CD14-positive monocyte (primary cell): ENCODE measurements at regions not wholly inside any gene's neighbourhood (a gene's known extent, or its start where the extent isn't known, plus 50 kb on each side); places are given as distances from the start of the nearest gene placed in this dataset.
"Not testable (repeated sequence)": the region's sequence is repeated elsewhere in the genome, so short reads cannot be mapped to it uniquely, and the experiment has no call there.

Experiments
- DNase-seq, 3 donors: peaks; one replicate each; pipeline ENCODE4 v3.0.0-alpha.2; 2011 to 2022
- H2AFZ ChIP-seq: 2 replicates; pipeline ENCODE4 v1.6.0; 2012; ENCODE audit warnings: mild to moderate bottlenecking, low read depth, low read length, inconsistent platforms; ENCODE audit not compliant: insufficient read depth, poor library complexity, severe bottlenecking
- H3K27ac ChIP-seq, 2 donors: 1 replicate in 1 of 2; 2 replicates in 1 of 2; pipeline ENCODE4 v1.5.1; 2012 to 2013; ENCODE audit warnings: low read length in 2 of 2, control low read depth in 1 of 2, inconsistent platforms in 1 of 2, low read depth in 1 of 2, mild to moderate bottlenecking in 1 of 2
- H3K27me3 ChIP-seq, 2 donors: one replicate each; pipeline versions ENCODE4 v1.6.0 to v1.6.1; 2011 to 2013; ENCODE audit warnings: low read length in 2 of 2; ENCODE audit not compliant: control insufficient read depth in 2 of 2, insufficient read depth in 2 of 2
- H3K36me3 ChIP-seq, 2 donors: replicated peaks in 1 of 2; 1 replicate in 1 of 2; 2 replicates in 1 of 2; pipeline versions ENCODE4 v1.5.1 to v1.6.1; 2012 to 2013; ENCODE audit warnings: low read length in 2 of 2, control low read depth in 1 of 2, inconsistent platforms in 1 of 2, mild to moderate bottlenecking in 1 of 2; ENCODE audit not compliant: insufficient read depth in 2 of 2, control insufficient read depth in 1 of 2
- H3K4me1 ChIP-seq, 2 donors: 1 replicate in 1 of 2; 2 replicates in 1 of 2; pipeline versions ENCODE4 v1.5.1 to v1.6.1; 2012 to 2013; ENCODE audit warnings: low read length in 2 of 2, control low read depth in 1 of 2, inconsistent platforms in 1 of 2, mild to moderate bottlenecking in 1 of 2, moderate library complexity in 1 of 2; ENCODE audit not compliant: insufficient read depth in 2 of 2, control insufficient read depth in 1 of 2
- H3K4me2 ChIP-seq: replicated peaks from 2 replicates; pipeline ENCODE3; 2012; ENCODE audit warnings: low read length, moderate library complexity, mild to moderate bottlenecking; ENCODE audit not compliant: poor library complexity, severe bottlenecking; ENCODE audit errors: extremely low read depth
- H3K4me3 ChIP-seq, 3 experiments: fragments of 200-600 bp in 1 of 3; sonication (generic) in 1 of 3; replicated peaks in 1 of 3; 1 replicate in 2 of 3; 2 replicates in 1 of 3; pipeline ENCODE4 v1.5.1; 2011 to 2013; ENCODE audit warnings: low read length in 3 of 3, mild to moderate bottlenecking in 3 of 3, control low read depth in 2 of 3, low read depth in 2 of 3, inconsistent platforms in 1 of 3, moderate library complexity in 1 of 3
- H3K79me2 ChIP-seq: 2 replicates; pipeline ENCODE4 v1.6.0; 2012; ENCODE audit warnings: mild to moderate bottlenecking, control low read depth, inconsistent platforms, low read length, moderate library complexity; ENCODE audit not compliant: insufficient read depth
- H3K9ac ChIP-seq: 2 replicates; pipeline ENCODE4 v1.6.0; 2017; ENCODE audit warnings: low read length, mild to moderate bottlenecking; ENCODE audit not compliant: insufficient read depth, poor library complexity, severe bottlenecking
- H3K9me3 ChIP-seq, 2 donors: replicated peaks in 1 of 2; 1 replicate in 1 of 2; 2 replicates in 1 of 2; pipeline versions ENCODE4 v1.5.1 to v1.6.1; 2012 to 2013; ENCODE audit warnings: low read length in 2 of 2, control low read depth in 1 of 2; ENCODE audit not compliant: control insufficient read depth in 1 of 2, insufficient read depth in 1 of 2
- H4K20me1 ChIP-seq: 2 replicates; pipeline ENCODE4 v1.6.0; 2012; ENCODE audit warnings: mild to moderate bottlenecking, low read length, control low read depth, moderate library complexity; ENCODE audit not compliant: insufficient read depth
- H3K27ac Mint-ChIP-seq, 7 donors: one replicate each; pipeline ENCODE4 v1.8.0; 2020; ENCODE audit warnings: mild to moderate bottlenecking in 7 of 7, mixed read lengths in 7 of 7, moderate library complexity in 6 of 7, inconsistent platforms in 2 of 7
- H3K27me3 Mint-ChIP-seq, 3 donors: one replicate each; pipeline ENCODE4 v1.8.0; 2021 to 2022; ENCODE audit warnings: low read depth in 3 of 3, mild to moderate bottlenecking in 3 of 3, mixed read lengths in 3 of 3, moderate library complexity in 3 of 3, inconsistent platforms in 1 of 3
- H3K36me3 Mint-ChIP-seq, 2 donors: one replicate each; pipeline ENCODE4 v1.8.0; 2020; ENCODE audit warnings: mixed read lengths in 2 of 2, inconsistent platforms in 1 of 2, mild to moderate bottlenecking in 1 of 2
- H3K4me1 Mint-ChIP-seq: one replicate; pipeline ENCODE4 v1.8.0; 2020; ENCODE audit warnings: mild to moderate bottlenecking, mixed read lengths
- H3K4me3 Mint-ChIP-seq, 2 donors: one replicate each; pipeline ENCODE4 v1.8.0; 2020; ENCODE audit warnings: mild to moderate bottlenecking in 2 of 2, mixed read lengths in 2 of 2, moderate library complexity in 1 of 2
- H3K9me3 Mint-ChIP-seq, 7 donors: one replicate each; pipeline ENCODE4 v1.8.0; 2020 to 2022; ENCODE audit warnings: mixed read lengths in 7 of 7, mild to moderate bottlenecking in 6 of 7, moderate library complexity in 6 of 7, inconsistent platforms in 2 of 7
- CTCF ChIP-seq: fragments of 200-600 bp; IDR thresholded peaks from one replicate; pipeline ENCODE4 v1.8.0; 2022; ENCODE audit warnings: antibody characterized with exemption, mild to moderate bottlenecking
- WGBS: methylation state at CpG from one replicate; pipeline ENCODE4 v1.1.5; 2013; ENCODE audit warnings: missing lambda C conversion rate; ENCODE audit not compliant: insufficient coverage; 5-methylcytosine and 5-hydroxymethylcytosine counted together
- intact Hi-C, 2 donors: fragments of 100-400 bp; cut with micrococcal nuclease; formaldehyde crosslinking; loops; one replicate each; pipeline versions ENCODE4 v1.15.0 to v1.15.1; 2023

GRCh38 chr5:29197631-29198454, 1995.6 kb upstream of the CDH6 start:
- H3K9ac ChIP-seq: no peak overlapping the region
- Mint-ChIP-seq H3K27ac (no peak overlapping the region), H3K27me3 (no peaks in the 10 kb centered on the region), H3K9me3 (peaks cover 0 to 5% (median 2%) of the 10 kb centered on the region in 7 donors), H3K36me3 (no peaks in the 10 kb centered on the region), H3K4me1 (no peaks in the 10 kb centered on the region), H3K4me3 (no peak overlapping the region)
- no CpG with 5 or more reads among the region's 2 CpGs for WGBS
- H3K9me3 ChIP-seq: no peaks in the 10 kb centered on the region
- intact Hi-C loops: no loop called here
- no peak for DNase-seq
- H2AFZ ChIP-seq: no peak overlapping the region
- H3K36me3 ChIP-seq: no peaks in the 10 kb centered on the region
- no peak overlapping the region for H3K4me2 ChIP-seq
- no peaks in the 10 kb centered on the region for H4K20me1 ChIP-seq
- TF ChIP-seq CTCF: no peak
- H3K4me3 ChIP-seq: no peak overlapping the region
- H3K4me1 ChIP-seq: no peaks in the 10 kb centered on the region
- no peaks in the 10 kb centered on the region for H3K27me3 ChIP-seq
- H3K27ac ChIP-seq: no peak overlapping the region
- H3K79me2 ChIP-seq: no peaks in the 10 kb centered on the region

- no peaks in the 10 kb centered on the region for H3K4me1 ChIP-seq
- H3K4me3 ChIP-seq: no peak overlapping the region
- no peaks in the 10 kb centered on the region for H3K27me3 ChIP-seq
- no peak overlapping the region for H3K4me3 Mint-ChIP-seq
- H3K4me1 Mint-ChIP-seq: no peaks in the 10 kb centered on the region
- no peak for DNase-seq
- H3K9me3 Mint-ChIP-seq: peaks cover 0 to 8% (median 3%) of the 10 kb centered on the region in 7 donors
- no peak for TF ChIP-seq CTCF
- H3K27ac ChIP-seq: no peak overlapping the region
- no peaks in the 10 kb centered on the region for H3K36me3 ChIP-seq
- no peaks in the 10 kb centered on the region for H3K9me3 ChIP-seq
- no peak overlapping the region for H2AFZ ChIP-seq
- intact Hi-C loops: no loop called here
- no peaks in the 10 kb centered on the region for H3K27me3 Mint-ChIP-seq
- no peaks in the 10 kb centered on the region for H3K79me2 ChIP-seq
- H3K9ac ChIP-seq: no peak overlapping the region
- H3K27ac Mint-ChIP-seq: no peak overlapping the region
- H3K4me2 ChIP-seq: no peak overlapping the region
- WGBS: 0% methylated on average over 1 of the region's 1 CpG
- no peaks in the 10 kb centered on the region for H4K20me1 ChIP-seq
- H3K36me3 Mint-ChIP-seq: no peaks in the 10 kb centered on the region
These were observed 1999.5 kb upstream of the CDH6 start for GRCh38 chr5:29193972-29194371.

GRCh38 chr5:29191269-29192048, 2002.0 kb upstream of the CDH6 start:
- H3K4me3 Mint-ChIP-seq, H3K79me2 ChIP-seq, H3K4me3 ChIP-seq, intact Hi-C loops, H3K36me3 ChIP-seq, H3K27ac ChIP-seq, H4K20me1 ChIP-seq, H3K27ac Mint-ChIP-seq, H3K27me3 Mint-ChIP-seq, H3K9me3 Mint-ChIP-seq, DNase-seq, H3K27me3 ChIP-seq, H3K9me3 ChIP-seq, H3K4me1 ChIP-seq, H3K9ac ChIP-seq, H2AFZ ChIP-seq, H3K36me3 Mint-ChIP-seq, H3K4me1 Mint-ChIP-seq, H3K4me2 ChIP-seq: not testable (repeated sequence)
- no CpG with 5 or more reads among the region's 28 CpGs for WGBS
